ENCODE measurements at regions not wholly inside any gene's neighbourhood (a gene's known extent, or its start where the extent isn't known, plus 50 kb on each side); places are given as distances from the start of the nearest gene placed in this dataset.

DNA sequence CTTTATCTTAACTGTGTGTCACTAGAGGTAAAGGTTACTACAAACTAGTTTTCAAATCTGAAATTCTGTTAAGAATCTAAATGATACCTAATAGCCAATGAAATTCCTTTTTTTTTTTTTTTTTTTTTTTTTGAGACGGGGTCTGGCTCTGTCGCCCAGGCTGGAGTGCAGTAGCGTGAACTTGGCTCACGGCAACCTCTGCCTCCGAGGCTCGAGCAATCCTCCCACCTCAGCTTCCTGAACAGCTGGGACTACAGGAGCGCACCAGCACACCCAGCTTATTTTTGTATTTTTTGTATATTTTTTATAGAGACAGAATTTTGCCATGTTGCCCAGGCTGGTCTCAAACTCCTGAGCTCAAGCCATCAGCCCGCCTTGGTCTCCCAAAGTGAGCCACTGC is 160.3 kb upstream of the NEBL start:
- no peak for TF ChIP-seq POLR2A (IDR thresholded peaks at IDR 0.05)
- TF ChIP-seq, protein P1, sequence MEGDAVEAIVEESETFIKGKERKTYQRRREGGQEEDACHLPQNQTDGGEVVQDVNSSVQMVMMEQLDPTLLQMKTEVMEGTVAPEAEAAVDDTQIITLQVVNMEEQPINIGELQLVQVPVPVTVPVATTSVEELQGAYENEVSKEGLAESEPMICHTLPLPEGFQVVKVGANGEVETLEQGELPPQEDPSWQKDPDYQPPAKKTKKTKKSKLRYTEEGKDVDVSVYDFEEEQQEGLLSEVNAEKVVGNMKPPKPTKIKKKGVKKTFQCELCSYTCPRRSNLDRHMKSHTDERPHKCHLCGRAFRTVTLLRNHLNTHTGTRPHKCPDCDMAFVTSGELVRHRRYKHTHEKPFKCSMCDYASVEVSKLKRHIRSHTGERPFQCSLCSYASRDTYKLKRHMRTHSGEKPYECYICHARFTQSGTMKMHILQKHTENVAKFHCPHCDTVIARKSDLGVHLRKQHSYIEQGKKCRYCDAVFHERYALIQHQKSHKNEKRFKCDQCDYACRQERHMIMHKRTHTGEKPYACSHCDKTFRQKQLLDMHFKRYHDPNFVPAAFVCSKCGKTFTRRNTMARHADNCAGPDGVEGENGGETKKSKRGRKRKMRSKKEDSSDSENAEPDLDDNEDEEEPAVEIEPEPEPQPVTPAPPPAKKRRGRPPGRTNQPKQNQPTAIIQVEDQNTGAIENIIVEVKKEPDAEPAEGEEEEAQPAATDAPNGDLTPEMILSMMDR (IDR thresholded peaks at IDR 0.05 in 8 of 11, conservative IDR thresholded peaks at IDR 0.05 in 3 of 11) = no peak
- TF ChIP-seq POLR2AphosphoS5 (IDR thresholded peaks at IDR 0.05) = no peak
